OCI-M1 (cell line): ENCODE measurements at regions not wholly inside any gene's neighbourhood (a gene's known extent, or its start where the extent isn't known, plus 50 kb on each side); places are given as distances from the start of the nearest gene placed in this dataset.

Source experiments
- DNase-seq: peaks from one replicate; lab custom pipeline; 2025; lab: John Stamatoyannopoulos, UW

- DNase-seq = no peak
Observed at GRCh38 chr3:115330430-115330829, 183.3 kb upstream of the ZBTB20 start.

GRCh38 chr3:115332998-115333397 lies 185.9 kb upstream of the ZBTB20 start:
- no peak for DNase-seq

- no peak for DNase-seq
Observed at GRCh38 chr3:115336836-115337235, 189.7 kb upstream of the ZBTB20 start.

- DNase-seq = no peak
Observed at GRCh38 chr3:115340586-115340985, 193.5 kb upstream of the ZBTB20 start.

- peak; percentile 65 for DNase-seq
Observed at GRCh38 chr3:115341208-115341607, 194.1 kb upstream of the ZBTB20 start.

- no peak for DNase-seq
Observed at GRCh38 chr3:115347737-115348136, 200.6 kb upstream of the ZBTB20 start.

- no peak for DNase-seq
Observed at GRCh38 chr3:115348412-115348811, 201.3 kb upstream of the ZBTB20 start.

GRCh38 chr3:115348951-115349745 lies 202.1 kb upstream of the ZBTB20 start:
- no peak for DNase-seq

- no peak for DNase-seq
Observed at GRCh38 chr3:115350606-115351005, 203.5 kb upstream of the ZBTB20 start.

GRCh38 chr3:115351193-115351592 lies 204.1 kb upstream of the ZBTB20 start:
- no peak for DNase-seq

GRCh38 chr3:115354010-115354409 lies 206.9 kb upstream of the ZBTB20 start:
- DNase-seq = peak; percentile 7

GRCh38 chr3:115357456-115357855 lies 210.4 kb upstream of the ZBTB20 start:
- no peak for DNase-seq

GRCh38 chr3:115359536-115359935 lies 212.4 kb upstream of the ZBTB20 start:
- peak; percentile 82 for DNase-seq

- DNase-seq = no peak
Observed at GRCh38 chr3:115361806-115362205, 214.7 kb upstream of the ZBTB20 start.

GRCh38 chr3:115363071-115363470 lies 216.0 kb upstream of the ZBTB20 start:
- no peak for DNase-seq

- DNase-seq = no peak
Observed at GRCh38 chr3:115369021-115369420, 221.9 kb upstream of the ZBTB20 start.

- DNase-seq = no peak
Observed at GRCh38 chr3:115375362-115375761, 228.3 kb upstream of the ZBTB20 start.

GRCh38 chr3:115380883-115381572 lies 233.9 kb upstream of the ZBTB20 start:
- DNase-seq = no peak

- DNase-seq = no peak
Observed at GRCh38 chr3:115381573-115381912, 234.5 kb upstream of the ZBTB20 start.

GRCh38 chr3:115381931-115382330 lies 234.8 kb upstream of the ZBTB20 start:
- no peak for DNase-seq

GRCh38 chr3:115384381-115384780 lies 237.3 kb upstream of the ZBTB20 start:
- DNase-seq = no peak

GRCh38 chr3:115385774-115386730 lies 237.3 kb upstream of the GAP43 start:
- DNase-seq = no peak
